Skin of body (tissue), 2 donors: ENCODE measurements at regions not wholly inside any gene's neighbourhood (a gene's known extent, or its start where the extent isn't known, plus 50 kb on each side); places are given as distances from the start of the nearest gene placed in this dataset. TPM values are rescaled to one million over a fixed set of nuclear protein-coding genes. Genes with fewer than 3 reads are reported as not detected.

Experiments used
- DNase-seq: peaks from one replicate; lab custom pipeline; 2025; lab: John Stamatoyannopoulos, UW
- small RNA-seq: library from RNA; depleted of rRNA; stranded (forward); fragments of <200 nt; gene quantifications from one replicate; pipeline ENCODE3, GENCODE V24; 2014; ENCODE audit warnings: low replicate concordance

DNA sequence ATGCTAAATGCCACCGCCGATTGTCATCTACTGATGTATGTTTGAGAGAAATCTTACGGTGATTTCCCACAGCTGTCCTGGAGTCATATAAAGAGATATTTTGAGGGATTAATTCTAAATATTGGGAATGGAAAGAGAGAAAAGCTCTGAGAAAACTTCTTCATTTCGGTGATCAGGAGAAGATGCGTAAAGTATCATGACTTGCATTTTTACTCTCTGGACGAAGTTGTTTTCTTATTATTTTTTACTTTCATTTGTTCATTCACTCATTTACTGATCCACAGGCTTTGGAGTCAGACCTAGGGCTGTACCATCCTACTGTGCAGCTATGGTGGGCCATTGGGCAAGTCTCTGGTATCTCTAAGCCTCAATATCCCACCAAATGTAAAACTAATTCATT lies 58.4 kb upstream of the RUNX1 start:
- no peak for DNase-seq

GRCh38 chr21:35106246-35106835 lies 57.2 kb upstream of the RUNX1 start:
- DNase-seq = no peak

GRCh38 chr21:35102488-35103371 lies 53.6 kb upstream of the RUNX1 start:
- no peak for DNase-seq

- DNase-seq = no peak
Measured at GRCh38 chr21:35100349-35100811, 51.3 kb upstream of the RUNX1 start.

GRCh38 chr21:35099310-35099709 lies 50.2 kb upstream of the RUNX1 start:
- no peak for DNase-seq

Small RNA genes in the stretch of these regions (small RNA-seq; reads per million reads assigned to genes)
- gene EZH2P1 (not detected), gene MIR802 (not detected)
